ENCODE measurements at regions not wholly inside any gene's neighbourhood (a gene's known extent, or its start where the extent isn't known, plus 50 kb on each side); places are given as distances from the start of the nearest gene placed in this dataset.
A peak's percentile ranks its signal among the peaks of the same experiment; 100 is the strongest.

DNA sequence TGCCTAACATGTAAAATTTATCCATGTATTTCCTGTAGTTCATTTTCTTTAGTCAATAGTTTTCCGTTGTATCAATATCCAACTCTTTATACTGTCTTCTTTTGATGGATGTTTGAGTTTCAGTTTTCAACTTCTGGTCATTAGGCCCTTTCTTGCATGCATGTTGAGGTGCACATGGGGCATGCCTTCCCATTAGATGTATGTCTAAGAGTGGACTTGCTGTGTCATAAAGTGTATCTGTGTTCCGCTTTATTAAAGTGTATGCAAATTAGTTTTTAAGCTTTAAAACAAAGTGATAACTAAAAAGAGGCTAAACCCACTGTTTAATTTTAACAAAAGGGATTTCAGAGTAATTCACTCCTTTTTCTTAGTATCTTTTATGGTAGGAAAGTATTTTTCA lies 441.1 kb downstream of the PCNX1 start:
- Mint-ChIP-seq H3K27ac (0 out of 2 replicates have a peak overlapping the region, but pooled peaks have one; percentile 29), H3K9me3 (no peaks in the 10 kb centered on the region), H3K27me3 (ENCODE audit: low read depth) (no peaks in the 10 kb centered on the region), H3K36me3 (peaks cover 3% of the 10 kb centered on the region; the same call in 1 of the 2 replicates), H3K4me3 (no peak overlapping the region), H3K4me1 (peaks cover 31% of the 10 kb centered on the region)
- DNase-seq (ENCODE audit: low spot score) (no peak), ATAC-seq (no peak)
- CTCF ChIA-PET: no interaction called here
- TF ChIP-seq ZNF219 (CRISPR knock-in tag; IDR thresholded peaks at IDR 0.05; ENCODE audit: borderline replicate concordance) (no peak), MXD4 (CRISPR knock-in tag; IDR thresholded peaks at IDR 0.05; ENCODE audit: borderline replicate concordance) (no peak), ETV6 (CRISPR knock-in tag; IDR thresholded peaks at IDR 0.05) (no peak), ZBTB21 (CRISPR knock-in tag; IDR thresholded peaks at IDR 0.05; ENCODE audit: borderline replicate concordance) (no peak)
- TF ChIP-seq, protein P1, sequence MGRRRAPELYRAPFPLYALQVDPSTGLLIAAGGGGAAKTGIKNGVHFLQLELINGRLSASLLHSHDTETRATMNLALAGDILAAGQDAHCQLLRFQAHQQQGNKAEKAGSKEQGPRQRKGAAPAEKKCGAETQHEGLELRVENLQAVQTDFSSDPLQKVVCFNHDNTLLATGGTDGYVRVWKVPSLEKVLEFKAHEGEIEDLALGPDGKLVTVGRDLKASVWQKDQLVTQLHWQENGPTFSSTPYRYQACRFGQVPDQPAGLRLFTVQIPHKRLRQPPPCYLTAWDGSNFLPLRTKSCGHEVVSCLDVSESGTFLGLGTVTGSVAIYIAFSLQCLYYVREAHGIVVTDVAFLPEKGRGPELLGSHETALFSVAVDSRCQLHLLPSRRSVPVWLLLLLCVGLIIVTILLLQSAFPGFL (CRISPR knock-in tag; IDR thresholded peaks at IDR 0.05; ENCODE audit: borderline replicate concordance): no peak
- TF ChIP-seq, protein P2, sequence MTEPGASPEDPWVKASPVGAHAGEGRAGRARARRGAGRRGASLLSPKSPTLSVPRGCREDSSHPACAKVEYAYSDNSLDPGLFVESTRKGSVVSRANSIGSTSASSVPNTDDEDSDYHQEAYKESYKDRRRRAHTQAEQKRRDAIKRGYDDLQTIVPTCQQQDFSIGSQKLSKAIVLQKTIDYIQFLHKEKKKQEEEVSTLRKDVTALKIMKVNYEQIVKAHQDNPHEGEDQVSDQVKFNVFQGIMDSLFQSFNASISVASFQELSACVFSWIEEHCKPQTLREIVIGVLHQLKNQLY (CRISPR knock-in tag; IDR thresholded peaks at IDR 0.05): no peak
- TF ChIP-seq, protein P3, sequence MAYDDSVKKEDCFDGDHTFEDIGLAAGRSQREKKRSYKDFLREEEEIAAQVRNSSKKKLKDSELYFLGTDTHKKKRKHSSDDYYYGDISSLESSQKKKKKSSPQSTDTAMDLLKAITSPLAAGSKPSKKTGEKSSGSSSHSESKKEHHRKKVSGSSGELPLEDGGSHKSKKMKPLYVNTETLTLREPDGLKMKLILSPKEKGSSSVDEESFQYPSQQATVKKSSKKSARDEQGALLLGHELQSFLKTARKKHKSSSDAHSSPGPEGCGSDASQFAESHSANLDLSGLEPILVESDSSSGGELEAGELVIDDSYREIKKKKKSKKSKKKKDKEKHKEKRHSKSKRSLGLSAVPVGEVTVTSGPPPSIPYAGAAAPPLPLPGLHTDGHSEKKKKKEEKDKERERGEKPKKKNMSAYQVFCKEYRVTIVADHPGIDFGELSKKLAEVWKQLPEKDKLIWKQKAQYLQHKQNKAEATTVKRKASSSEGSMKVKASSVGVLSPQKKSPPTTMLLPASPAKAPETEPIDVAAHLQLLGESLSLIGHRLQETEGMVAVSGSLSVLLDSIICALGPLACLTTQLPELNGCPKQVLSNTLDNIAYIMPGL (CRISPR knock-in tag; IDR thresholded peaks at IDR 0.05): no peak
- POLR2A ChIA-PET: no interaction called here

DNA sequence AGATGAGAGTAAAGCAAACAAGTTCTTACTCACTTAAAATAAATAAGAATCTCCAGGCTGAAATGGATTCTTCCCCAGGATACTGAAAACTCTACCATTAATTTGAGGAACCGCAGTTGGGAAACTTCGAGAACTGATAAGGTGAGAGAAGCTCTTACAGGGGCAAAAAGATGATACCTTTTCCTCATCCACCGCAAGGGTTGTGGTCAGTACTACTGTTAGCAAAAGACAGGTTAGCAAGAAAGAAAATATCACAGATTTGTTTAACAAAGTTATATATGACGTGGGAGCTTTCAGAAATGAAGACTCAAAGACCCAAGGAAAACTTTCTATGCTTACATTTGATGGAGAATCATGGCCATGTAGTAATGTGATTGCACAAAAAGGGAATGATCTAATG lies 441.6 kb downstream of the PCNX1 start:
- peaks cover 3% of the 10 kb centered on the region; the same call in 1 of the 2 replicates for H3K36me3 Mint-ChIP-seq
- CTCF ChIA-PET: no interaction called here
- no peak for ATAC-seq
- POLR2A ChIA-PET: no interaction called here
- DNase-seq (ENCODE audit: low spot score): no peak
- no peaks in the 10 kb centered on the region for H3K27me3 Mint-ChIP-seq (ENCODE audit: low read depth)
- peaks cover 34% of the 10 kb centered on the region for H3K4me1 Mint-ChIP-seq
- no peaks in the 10 kb centered on the region for H3K9me3 Mint-ChIP-seq
- no peak overlapping the region for H3K4me3 Mint-ChIP-seq
- peak overlapping the region; percentile 29; the same call in 1 of the 2 replicates for H3K27ac Mint-ChIP-seq
- TF ChIP-seq NR1H2 (CRISPR knock-in tag; IDR thresholded peaks at IDR 0.05) (no peak), ATF1 (CRISPR knock-in tag; IDR thresholded peaks at IDR 0.05) (no peak), FOXJ3 (CRISPR knock-in tag; IDR thresholded peaks at IDR 0.05; ENCODE audit: borderline replicate concordance) (no peak), NR3C1 (CRISPR knock-in tag; conservative IDR thresholded peaks at IDR 0.05; ENCODE audit: low read depth) (no peak), JUN (CRISPR knock-in tag; IDR thresholded peaks at IDR 0.05) (no peak), ZNF671 (CRISPR knock-in tag; IDR thresholded peaks at IDR 0.05) (no peak), RELA (CRISPR knock-in tag; IDR thresholded peaks at IDR 0.05; ENCODE audit: borderline replicate concordance) (no peak), SP1 (CRISPR knock-in tag; conservative IDR thresholded peaks at IDR 0.05) (no peak), ZNF121 (CRISPR knock-in tag; IDR thresholded peaks at IDR 0.05) (no peak)
- TF ChIP-seq, protein P4, sequence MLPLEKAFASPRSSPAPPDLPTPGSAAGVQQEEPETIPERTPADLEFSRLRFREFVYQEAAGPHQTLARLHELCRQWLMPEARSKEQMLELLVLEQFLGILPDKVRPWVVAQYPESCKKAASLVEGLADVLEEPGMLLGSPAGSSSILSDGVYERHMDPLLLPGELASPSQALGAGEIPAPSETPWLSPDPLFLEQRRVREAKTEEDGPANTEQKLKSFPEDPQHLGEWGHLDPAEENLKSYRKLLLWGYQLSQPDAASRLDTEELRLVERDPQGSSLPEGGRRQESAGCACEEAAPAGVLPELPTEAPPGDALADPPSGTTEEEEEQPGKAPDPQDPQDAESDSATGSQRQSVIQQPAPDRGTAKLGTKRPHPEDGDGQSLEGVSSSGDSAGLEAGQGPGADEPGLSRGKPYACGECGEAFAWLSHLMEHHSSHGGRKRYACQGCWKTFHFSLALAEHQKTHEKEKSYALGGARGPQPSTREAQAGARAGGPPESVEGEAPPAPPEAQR (CRISPR knock-in tag; IDR thresholded peaks at IDR 0.05): no peak
- TF ChIP-seq, protein P5, sequence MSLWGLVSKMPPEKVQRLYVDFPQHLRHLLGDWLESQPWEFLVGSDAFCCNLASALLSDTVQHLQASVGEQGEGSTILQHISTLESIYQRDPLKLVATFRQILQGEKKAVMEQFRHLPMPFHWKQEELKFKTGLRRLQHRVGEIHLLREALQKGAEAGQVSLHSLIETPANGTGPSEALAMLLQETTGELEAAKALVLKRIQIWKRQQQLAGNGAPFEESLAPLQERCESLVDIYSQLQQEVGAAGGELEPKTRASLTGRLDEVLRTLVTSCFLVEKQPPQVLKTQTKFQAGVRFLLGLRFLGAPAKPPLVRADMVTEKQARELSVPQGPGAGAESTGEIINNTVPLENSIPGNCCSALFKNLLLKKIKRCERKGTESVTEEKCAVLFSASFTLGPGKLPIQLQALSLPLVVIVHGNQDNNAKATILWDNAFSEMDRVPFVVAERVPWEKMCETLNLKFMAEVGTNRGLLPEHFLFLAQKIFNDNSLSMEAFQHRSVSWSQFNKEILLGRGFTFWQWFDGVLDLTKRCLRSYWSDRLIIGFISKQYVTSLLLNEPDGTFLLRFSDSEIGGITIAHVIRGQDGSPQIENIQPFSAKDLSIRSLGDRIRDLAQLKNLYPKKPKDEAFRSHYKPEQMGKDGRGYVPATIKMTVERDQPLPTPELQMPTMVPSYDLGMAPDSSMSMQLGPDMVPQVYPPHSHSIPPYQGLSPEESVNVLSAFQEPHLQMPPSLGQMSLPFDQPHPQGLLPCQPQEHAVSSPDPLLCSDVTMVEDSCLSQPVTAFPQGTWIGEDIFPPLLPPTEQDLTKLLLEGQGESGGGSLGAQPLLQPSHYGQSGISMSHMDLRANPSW (CRISPR knock-in tag; conservative IDR thresholded peaks at IDR 0.05; ENCODE audit: low read depth): no peak
- TF ChIP-seq, protein P6, sequence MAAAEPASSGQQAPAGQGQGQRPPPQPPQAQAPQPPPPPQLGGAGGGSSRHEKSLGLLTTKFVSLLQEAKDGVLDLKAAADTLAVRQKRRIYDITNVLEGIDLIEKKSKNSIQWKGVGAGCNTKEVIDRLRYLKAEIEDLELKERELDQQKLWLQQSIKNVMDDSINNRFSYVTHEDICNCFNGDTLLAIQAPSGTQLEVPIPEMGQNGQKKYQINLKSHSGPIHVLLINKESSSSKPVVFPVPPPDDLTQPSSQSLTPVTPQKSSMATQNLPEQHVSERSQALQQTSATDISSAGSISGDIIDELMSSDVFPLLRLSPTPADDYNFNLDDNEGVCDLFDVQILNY (CRISPR knock-in tag; IDR thresholded peaks at IDR 0.05): no peak
- TF ChIP-seq, protein P7, sequence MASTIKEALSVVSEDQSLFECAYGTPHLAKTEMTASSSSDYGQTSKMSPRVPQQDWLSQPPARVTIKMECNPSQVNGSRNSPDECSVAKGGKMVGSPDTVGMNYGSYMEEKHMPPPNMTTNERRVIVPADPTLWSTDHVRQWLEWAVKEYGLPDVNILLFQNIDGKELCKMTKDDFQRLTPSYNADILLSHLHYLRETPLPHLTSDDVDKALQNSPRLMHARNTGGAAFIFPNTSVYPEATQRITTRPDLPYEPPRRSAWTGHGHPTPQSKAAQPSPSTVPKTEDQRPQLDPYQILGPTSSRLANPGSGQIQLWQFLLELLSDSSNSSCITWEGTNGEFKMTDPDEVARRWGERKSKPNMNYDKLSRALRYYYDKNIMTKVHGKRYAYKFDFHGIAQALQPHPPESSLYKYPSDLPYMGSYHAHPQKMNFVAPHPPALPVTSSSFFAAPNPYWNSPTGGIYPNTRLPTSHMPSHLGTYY (CRISPR knock-in tag; IDR thresholded peaks at IDR 0.05): no peak
- TF ChIP-seq, protein P8, sequence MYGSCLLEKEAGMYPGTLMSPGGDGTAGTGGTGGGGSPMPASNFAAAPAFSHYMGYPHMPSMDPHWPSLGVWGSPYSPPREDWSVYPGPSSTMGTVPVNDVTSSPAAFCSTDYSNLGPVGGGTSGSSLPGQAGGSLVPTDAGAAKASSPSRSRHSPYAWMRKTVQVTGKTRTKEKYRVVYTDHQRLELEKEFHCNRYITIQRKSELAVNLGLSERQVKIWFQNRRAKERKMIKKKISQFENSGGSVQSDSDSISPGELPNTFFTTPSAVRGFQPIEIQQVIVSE (CRISPR knock-in tag; IDR thresholded peaks at IDR 0.05; ENCODE audit: borderline replicate concordance): no peak
- TF ChIP-seq, protein P9, sequence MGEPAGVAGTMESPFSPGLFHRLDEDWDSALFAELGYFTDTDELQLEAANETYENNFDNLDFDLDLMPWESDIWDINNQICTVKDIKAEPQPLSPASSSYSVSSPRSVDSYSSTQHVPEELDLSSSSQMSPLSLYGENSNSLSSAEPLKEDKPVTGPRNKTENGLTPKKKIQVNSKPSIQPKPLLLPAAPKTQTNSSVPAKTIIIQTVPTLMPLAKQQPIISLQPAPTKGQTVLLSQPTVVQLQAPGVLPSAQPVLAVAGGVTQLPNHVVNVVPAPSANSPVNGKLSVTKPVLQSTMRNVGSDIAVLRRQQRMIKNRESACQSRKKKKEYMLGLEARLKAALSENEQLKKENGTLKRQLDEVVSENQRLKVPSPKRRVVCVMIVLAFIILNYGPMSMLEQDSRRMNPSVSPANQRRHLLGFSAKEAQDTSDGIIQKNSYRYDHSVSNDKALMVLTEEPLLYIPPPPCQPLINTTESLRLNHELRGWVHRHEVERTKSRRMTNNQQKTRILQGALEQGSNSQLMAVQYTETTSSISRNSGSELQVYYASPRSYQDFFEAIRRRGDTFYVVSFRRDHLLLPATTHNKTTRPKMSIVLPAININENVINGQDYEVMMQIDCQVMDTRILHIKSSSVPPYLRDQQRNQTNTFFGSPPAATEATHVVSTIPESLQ (CRISPR knock-in tag; IDR thresholded peaks at IDR 0.05): no peak

Data from WTC11 (cell line).